ENCODE measurements at regions not wholly inside any gene's neighbourhood (a gene's known extent, or its start where the extent isn't known, plus 50 kb on each side); places are given as distances from the start of the nearest gene placed in this dataset.

DNA sequence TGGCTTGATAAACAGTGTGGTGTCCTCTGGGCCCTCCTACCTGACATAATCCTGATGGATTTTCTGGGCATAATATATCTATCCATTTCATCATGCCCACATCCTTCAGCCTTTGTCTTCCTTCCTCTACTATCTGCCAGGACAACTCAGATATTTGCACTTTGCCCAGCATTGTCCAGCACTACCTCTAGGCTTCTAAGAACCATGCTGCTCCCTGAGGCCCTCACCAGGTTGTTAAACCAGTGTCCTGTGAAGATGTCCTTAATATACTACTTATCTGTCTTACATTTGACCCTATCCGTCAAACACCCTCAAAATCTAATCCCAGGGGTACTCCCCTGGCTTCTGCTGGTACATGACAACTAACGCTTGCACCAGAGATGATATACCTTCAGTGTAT lies 58.2 kb upstream of the MAML3 start:
- no peaks in the 10 kb centered on the region for H3K27me3 ChIP-seq
- no peak for DNase-seq
- WGBS, 2 donors, result 95 to 97% methylated on average over 2 of the region's 2 CpGs
- no peaks in the 10 kb centered on the region for H3K9me3 ChIP-seq
- intact Hi-C loops (cut with DNase I), result no loop called here
- TF ChIP-seq POLR2A (IDR thresholded peaks at IDR 0.05), result no peak
- TF ChIP-seq, protein P1, sequence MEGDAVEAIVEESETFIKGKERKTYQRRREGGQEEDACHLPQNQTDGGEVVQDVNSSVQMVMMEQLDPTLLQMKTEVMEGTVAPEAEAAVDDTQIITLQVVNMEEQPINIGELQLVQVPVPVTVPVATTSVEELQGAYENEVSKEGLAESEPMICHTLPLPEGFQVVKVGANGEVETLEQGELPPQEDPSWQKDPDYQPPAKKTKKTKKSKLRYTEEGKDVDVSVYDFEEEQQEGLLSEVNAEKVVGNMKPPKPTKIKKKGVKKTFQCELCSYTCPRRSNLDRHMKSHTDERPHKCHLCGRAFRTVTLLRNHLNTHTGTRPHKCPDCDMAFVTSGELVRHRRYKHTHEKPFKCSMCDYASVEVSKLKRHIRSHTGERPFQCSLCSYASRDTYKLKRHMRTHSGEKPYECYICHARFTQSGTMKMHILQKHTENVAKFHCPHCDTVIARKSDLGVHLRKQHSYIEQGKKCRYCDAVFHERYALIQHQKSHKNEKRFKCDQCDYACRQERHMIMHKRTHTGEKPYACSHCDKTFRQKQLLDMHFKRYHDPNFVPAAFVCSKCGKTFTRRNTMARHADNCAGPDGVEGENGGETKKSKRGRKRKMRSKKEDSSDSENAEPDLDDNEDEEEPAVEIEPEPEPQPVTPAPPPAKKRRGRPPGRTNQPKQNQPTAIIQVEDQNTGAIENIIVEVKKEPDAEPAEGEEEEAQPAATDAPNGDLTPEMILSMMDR (IDR thresholded peaks at IDR 0.05), result no peak
- H3K4me1 ChIP-seq, result no peaks in the 10 kb centered on the region
- no peaks in the 10 kb centered on the region for H3K36me3 ChIP-seq (replicated peaks in 1 of 2; ENCODE audit: insufficient read depth in 1 of 2, low read depth in 2 of 2)
- H3K4me3 ChIP-seq, result no peak overlapping the region
- no peak overlapping the region for H3K27ac ChIP-seq
- no peak for ATAC-seq

DNA sequence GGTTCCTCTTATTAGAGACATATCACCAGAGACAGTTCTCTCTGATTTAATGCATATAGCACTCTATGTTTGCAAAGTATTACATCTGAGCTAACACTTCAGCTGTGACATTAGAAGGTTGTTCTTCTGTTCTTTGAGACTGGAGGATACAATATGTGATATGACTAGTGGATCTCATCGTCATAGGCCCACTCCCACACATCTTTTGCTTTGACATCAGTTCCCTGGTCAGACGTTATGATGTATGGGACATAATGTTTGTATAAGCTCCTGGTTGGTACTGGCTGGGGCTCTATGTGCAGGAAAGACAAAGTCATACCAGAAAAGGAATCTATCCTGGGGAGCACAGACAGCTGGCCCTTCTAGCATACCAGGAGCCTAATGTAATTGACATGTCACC lies 57.7 kb upstream of the MAML3 start:
- Histone ChIP-seq H3K36me3 (replicated peaks in 1 of 2; ENCODE audit: insufficient read depth in 1 of 2, low read depth in 2 of 2) (no peaks in the 10 kb centered on the region), H3K9me3 (no peaks in the 10 kb centered on the region), H3K27me3 (no peaks in the 10 kb centered on the region), H3K27ac (no peak overlapping the region), H3K4me1 (no peaks in the 10 kb centered on the region), H3K4me3 (no peak overlapping the region)
- no peak for ATAC-seq
- TF ChIP-seq POLR2A (IDR thresholded peaks at IDR 0.05), result no peak
- TF ChIP-seq, protein P1 (IDR thresholded peaks at IDR 0.05), result no peak
- intact Hi-C loops (cut with DNase I), result no loop called here
- DNase-seq, result no peak
- 64 to 73% methylated on average over 2 of the region's 2 CpGs for WGBS, 2 donors

DNA sequence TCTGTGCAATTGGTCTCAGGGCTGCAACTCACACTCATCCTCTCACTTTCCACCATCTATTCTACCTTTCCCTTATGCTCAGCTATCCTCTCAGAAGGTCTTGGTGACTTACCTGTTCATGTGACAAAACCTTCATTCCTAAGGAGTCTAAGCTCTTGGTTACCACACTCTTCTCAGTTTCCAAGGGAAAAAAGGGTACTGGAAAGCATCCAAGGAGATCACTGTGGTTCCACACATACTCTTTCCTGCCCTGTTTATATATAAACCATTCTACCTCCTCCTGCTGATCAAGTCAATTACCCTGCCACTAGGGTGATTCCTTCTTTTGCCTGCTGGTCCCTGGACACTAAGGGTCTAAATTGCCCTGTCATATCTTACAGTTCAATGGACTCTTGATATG lies 57.2 kb upstream of the MAML3 start:
- DNase-seq (no peak), ATAC-seq (no peak)
- no peaks in the 10 kb centered on the region for H3K9me3 ChIP-seq
- H3K4me1 ChIP-seq, result no peaks in the 10 kb centered on the region
- H3K36me3 ChIP-seq (replicated peaks in 1 of 2; ENCODE audit: insufficient read depth in 1 of 2, low read depth in 2 of 2), result no peaks in the 10 kb centered on the region
- TF ChIP-seq POLR2A (IDR thresholded peaks at IDR 0.05), result no peak
- TF ChIP-seq, protein P1 (IDR thresholded peaks at IDR 0.05), result no peak
- H3K27me3 ChIP-seq, result no peaks in the 10 kb centered on the region
- no peak overlapping the region for H3K27ac ChIP-seq
- intact Hi-C loops (cut with DNase I), result no loop called here
- H3K4me3 ChIP-seq, result no peak overlapping the region

DNA sequence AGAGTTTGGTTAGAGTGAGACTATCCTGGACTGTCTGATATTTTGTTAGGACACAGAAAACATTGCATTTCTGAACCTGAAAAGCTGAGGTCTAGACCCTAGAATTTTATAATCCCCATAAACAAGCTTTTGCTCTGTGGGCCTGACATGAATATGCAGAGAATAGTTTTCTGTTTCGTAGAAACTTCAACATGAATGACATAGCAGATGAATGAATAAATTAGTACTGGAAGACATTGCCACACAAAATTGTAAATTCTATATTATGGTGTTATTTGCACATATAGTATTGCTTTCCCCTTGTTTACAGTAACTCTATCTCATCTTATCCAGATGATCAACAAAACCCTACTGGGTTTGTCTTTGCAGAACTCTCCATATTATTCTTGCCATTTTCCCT lies 54.9 kb upstream of the MAML3 start:
- Histone ChIP-seq H3K36me3 (replicated peaks in 1 of 2; ENCODE audit: insufficient read depth in 1 of 2, low read depth in 2 of 2) (no peaks in the 10 kb centered on the region), H3K4me3 (no peak overlapping the region), H3K27me3 (no peaks in the 10 kb centered on the region), H3K9me3 (no peaks in the 10 kb centered on the region), H3K4me1 (no peaks in the 10 kb centered on the region), H3K27ac (no peak overlapping the region)
- intact Hi-C loops (cut with DNase I), result no loop called here
- WGBS, 2 donors, result 92 to 96% methylated on average over 1 of the region's 1 CpG
- ATAC-seq (no peak), DNase-seq (no peak)
- TF ChIP-seq, protein P1 (IDR thresholded peaks at IDR 0.05), result no peak
- TF ChIP-seq POLR2A (IDR thresholded peaks at IDR 0.05), result no peak

All from body of pancreas (tissue), 4 donors.